ENCODE measurements at regions not wholly inside any gene's neighbourhood (a gene's known extent, or its start where the extent isn't known, plus 50 kb on each side); places are given as distances from the start of the nearest gene placed in this dataset.

- TF ChIP-seq, protein P1, sequence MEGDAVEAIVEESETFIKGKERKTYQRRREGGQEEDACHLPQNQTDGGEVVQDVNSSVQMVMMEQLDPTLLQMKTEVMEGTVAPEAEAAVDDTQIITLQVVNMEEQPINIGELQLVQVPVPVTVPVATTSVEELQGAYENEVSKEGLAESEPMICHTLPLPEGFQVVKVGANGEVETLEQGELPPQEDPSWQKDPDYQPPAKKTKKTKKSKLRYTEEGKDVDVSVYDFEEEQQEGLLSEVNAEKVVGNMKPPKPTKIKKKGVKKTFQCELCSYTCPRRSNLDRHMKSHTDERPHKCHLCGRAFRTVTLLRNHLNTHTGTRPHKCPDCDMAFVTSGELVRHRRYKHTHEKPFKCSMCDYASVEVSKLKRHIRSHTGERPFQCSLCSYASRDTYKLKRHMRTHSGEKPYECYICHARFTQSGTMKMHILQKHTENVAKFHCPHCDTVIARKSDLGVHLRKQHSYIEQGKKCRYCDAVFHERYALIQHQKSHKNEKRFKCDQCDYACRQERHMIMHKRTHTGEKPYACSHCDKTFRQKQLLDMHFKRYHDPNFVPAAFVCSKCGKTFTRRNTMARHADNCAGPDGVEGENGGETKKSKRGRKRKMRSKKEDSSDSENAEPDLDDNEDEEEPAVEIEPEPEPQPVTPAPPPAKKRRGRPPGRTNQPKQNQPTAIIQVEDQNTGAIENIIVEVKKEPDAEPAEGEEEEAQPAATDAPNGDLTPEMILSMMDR (IDR thresholded peaks at IDR 0.05) = no peak
- no peak for TF ChIP-seq POLR2A (IDR thresholded peaks at IDR 0.05)
Measured at GRCh38 chrX:124557976-124558375, 211.6 kb downstream of the SH2D1A start.
